HepG2 (cell line): ENCODE measurements at regions not wholly inside any gene's neighbourhood (a gene's known extent, or its start where the extent isn't known, plus 50 kb on each side); places are given as distances from the start of the nearest gene placed in this dataset.

Experiments
- DNMT3B ChIP-seq: conservative IDR thresholded peaks from 2 replicates; pipeline ENCODE4 v1.6.1; 2016; ENCODE audit warnings: missing biosample characterization, control low read depth
- GABPB1 ChIP-seq: IDR thresholded peaks from 2 replicates; pipeline ENCODE4 v1.6.1; 2016; ENCODE audit warnings: mild to moderate bottlenecking, missing genetic modification reagents, moderate library complexity, missing compliant biosample characterization
- GTF2F1 ChIP-seq: fragments of 150-350 bp; IDR thresholded peaks from 2 replicates; pipeline ENCODE4 v1.6.1; 2014; ENCODE audit warnings: low read length
- NR2F6 ChIP-seq, 2 experiments: IDR thresholded peaks; 2 replicates each; pipeline ENCODE4 v1.6.1; 2016; ENCODE audit warnings: antibody characterized with exemption in 1 of 2, mild to moderate bottlenecking in 1 of 2
- RXRB ChIP-seq: IDR thresholded peaks from 2 replicates; pipeline ENCODE4 v1.6.1; 2016; ENCODE audit warnings: borderline replicate concordance, missing genetic modification reagents, missing compliant biosample characterization
- ZNF607 ChIP-seq: sonication (generic); formaldehyde crosslinking; IDR thresholded peaks from 2 replicates; pipeline ENCODE4 v1.5.1; 2020; ENCODE audit warnings: missing genetic modification reagents, mild to moderate bottlenecking, borderline replicate concordance
- ZNF615 ChIP-seq: sonication (generic); formaldehyde crosslinking; IDR thresholded peaks from 2 replicates; pipeline ENCODE4 v1.5.0; 2020; ENCODE audit warnings: mild to moderate bottlenecking, missing genetic modification reagents, borderline replicate concordance
- ZNF75D ChIP-seq: sonication (generic); formaldehyde crosslinking; IDR thresholded peaks from 2 replicates; pipeline ENCODE4 v1.8.1; 2023; ENCODE audit warnings: missing genetic modification reagents, mild to moderate bottlenecking, borderline replicate concordance
- TF ChIP-seq, protein P1 (sequence below): sonication (generic); formaldehyde crosslinking; conservative IDR thresholded peaks from 2 replicates; pipeline ENCODE4 v1.8.0; 2022; ENCODE audit warnings: mild to moderate bottlenecking, moderate library complexity, missing genetic modification reagents
- TF ChIP-seq, protein P2 (sequence below): sonication (generic); formaldehyde crosslinking; conservative IDR thresholded peaks from 2 replicates; pipeline ENCODE4 v1.8.0; 2022; ENCODE audit warnings: missing genetic modification reagents
- TF ChIP-seq, protein P3 (sequence below): sonication (generic); IDR thresholded peaks from 2 replicates; pipeline ENCODE4 v1.6.1; 2016; ENCODE audit warnings: low read depth, borderline replicate concordance
- TF ChIP-seq, protein P4 (sequence below): sonication (generic); formaldehyde crosslinking; IDR thresholded peaks from 2 replicates; pipeline ENCODE4 v1.4.0; 2020; ENCODE audit warnings: low read depth, mild to moderate bottlenecking, missing genetic modification reagents
- TF ChIP-seq, protein P5 (sequence below): IDR thresholded peaks from 2 replicates; pipeline ENCODE4 v1.4.0; 2020; ENCODE audit warnings: mild to moderate bottlenecking, missing genetic modification reagents

DNA sequence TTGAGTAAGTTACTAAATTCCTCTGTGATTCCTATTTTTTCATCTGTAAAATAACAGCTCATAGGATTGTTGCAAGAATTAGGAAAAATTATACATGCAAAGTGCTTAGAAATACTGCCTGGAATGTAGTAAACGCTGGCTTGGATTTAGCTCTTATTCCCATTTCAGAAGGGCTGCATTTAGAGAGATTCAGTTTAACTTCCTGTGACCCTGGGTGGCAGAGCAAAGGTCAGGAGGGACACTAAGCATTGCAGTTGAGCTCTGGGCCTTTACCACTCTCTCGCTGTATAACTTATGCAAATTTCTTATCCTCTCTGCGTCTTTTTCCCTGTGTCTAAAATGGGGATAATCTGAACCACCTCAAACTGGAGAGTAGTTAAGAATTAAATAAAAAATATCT is 241.0 kb upstream of the POU3F1 start (continued):
- TF ChIP-seq, protein P1, sequence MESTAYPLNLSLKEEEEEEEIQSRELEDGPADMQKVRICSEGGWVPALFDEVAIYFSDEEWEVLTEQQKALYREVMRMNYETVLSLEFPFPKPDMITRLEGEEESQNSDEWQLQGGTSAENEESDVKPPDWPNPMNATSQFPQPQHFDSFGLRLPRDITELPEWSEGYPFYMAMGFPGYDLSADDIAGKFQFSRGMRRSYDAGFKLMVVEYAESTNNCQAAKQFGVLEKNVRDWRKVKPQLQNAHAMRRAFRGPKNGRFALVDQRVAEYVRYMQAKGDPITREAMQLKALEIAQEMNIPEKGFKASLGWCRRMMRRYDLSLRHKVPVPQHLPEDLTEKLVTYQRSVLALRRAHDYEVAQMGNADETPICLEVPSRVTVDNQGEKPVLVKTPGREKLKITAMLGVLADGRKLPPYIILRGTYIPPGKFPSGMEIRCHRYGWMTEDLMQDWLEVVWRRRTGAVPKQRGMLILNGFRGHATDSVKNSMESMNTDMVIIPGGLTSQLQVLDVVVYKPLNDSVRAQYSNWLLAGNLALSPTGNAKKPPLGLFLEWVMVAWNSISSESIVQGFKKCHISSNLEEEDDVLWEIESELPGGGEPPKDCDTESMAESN = no peak
- TF ChIP-seq DNMT3B (CRISPR knock-in tag) = no peak
- no peak for TF ChIP-seq GTF2F1
- peak; percentile 63; the same call in 1 of the 2 replicates for TF ChIP-seq RXRB (CRISPR knock-in tag)
- no peak for TF ChIP-seq ZNF75D
- TF ChIP-seq, protein P2, sequence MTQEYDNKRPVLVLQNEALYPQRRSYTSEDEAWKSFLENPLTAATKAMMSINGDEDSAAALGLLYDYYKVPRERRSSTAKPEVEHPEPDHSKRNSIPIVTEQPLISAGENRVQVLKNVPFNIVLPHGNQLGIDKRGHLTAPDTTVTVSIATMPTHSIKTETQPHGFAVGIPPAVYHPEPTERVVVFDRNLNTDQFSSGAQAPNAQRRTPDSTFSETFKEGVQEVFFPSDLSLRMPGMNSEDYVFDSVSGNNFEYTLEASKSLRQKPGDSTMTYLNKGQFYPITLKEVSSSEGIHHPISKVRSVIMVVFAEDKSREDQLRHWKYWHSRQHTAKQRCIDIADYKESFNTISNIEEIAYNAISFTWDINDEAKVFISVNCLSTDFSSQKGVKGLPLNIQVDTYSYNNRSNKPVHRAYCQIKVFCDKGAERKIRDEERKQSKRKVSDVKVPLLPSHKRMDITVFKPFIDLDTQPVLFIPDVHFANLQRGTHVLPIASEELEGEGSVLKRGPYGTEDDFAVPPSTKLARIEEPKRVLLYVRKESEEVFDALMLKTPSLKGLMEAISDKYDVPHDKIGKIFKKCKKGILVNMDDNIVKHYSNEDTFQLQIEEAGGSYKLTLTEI = no peak
- TF ChIP-seq, protein P3, sequence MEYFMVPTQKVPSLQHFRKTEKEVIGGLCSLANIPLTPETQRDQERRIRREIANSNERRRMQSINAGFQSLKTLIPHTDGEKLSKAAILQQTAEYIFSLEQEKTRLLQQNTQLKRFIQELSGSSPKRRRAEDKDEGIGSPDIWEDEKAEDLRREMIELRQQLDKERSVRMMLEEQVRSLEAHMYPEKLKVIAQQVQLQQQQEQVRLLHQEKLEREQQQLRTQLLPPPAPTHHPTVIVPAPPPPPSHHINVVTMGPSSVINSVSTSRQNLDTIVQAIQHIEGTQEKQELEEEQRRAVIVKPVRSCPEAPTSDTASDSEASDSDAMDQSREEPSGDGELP = no peak
- TF ChIP-seq GABPB1 (CRISPR knock-in tag) = peak; percentile 57
- TF ChIP-seq, protein P4, sequence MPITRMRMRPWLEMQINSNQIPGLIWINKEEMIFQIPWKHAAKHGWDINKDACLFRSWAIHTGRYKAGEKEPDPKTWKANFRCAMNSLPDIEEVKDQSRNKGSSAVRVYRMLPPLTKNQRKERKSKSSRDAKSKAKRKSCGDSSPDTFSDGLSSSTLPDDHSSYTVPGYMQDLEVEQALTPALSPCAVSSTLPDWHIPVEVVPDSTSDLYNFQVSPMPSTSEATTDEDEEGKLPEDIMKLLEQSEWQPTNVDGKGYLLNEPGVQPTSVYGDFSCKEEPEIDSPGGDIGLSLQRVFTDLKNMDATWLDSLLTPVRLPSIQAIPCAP (CRISPR knock-in tag) = no peak
- no peak for TF ChIP-seq ZNF607 (CRISPR knock-in tag)
- TF ChIP-seq ZNF615 (CRISPR knock-in tag) = no peak
- peak; percentile 66 for TF ChIP-seq NR2F6 (IDR thresholded peaks at IDR 0.05)
- peak; percentile 73; the same call in 1 of the 2 replicates for TF ChIP-seq NR2F6 (CRISPR knock-in tag; IDR thresholded peaks at IDR 0.05)
- TF ChIP-seq, protein P5, sequence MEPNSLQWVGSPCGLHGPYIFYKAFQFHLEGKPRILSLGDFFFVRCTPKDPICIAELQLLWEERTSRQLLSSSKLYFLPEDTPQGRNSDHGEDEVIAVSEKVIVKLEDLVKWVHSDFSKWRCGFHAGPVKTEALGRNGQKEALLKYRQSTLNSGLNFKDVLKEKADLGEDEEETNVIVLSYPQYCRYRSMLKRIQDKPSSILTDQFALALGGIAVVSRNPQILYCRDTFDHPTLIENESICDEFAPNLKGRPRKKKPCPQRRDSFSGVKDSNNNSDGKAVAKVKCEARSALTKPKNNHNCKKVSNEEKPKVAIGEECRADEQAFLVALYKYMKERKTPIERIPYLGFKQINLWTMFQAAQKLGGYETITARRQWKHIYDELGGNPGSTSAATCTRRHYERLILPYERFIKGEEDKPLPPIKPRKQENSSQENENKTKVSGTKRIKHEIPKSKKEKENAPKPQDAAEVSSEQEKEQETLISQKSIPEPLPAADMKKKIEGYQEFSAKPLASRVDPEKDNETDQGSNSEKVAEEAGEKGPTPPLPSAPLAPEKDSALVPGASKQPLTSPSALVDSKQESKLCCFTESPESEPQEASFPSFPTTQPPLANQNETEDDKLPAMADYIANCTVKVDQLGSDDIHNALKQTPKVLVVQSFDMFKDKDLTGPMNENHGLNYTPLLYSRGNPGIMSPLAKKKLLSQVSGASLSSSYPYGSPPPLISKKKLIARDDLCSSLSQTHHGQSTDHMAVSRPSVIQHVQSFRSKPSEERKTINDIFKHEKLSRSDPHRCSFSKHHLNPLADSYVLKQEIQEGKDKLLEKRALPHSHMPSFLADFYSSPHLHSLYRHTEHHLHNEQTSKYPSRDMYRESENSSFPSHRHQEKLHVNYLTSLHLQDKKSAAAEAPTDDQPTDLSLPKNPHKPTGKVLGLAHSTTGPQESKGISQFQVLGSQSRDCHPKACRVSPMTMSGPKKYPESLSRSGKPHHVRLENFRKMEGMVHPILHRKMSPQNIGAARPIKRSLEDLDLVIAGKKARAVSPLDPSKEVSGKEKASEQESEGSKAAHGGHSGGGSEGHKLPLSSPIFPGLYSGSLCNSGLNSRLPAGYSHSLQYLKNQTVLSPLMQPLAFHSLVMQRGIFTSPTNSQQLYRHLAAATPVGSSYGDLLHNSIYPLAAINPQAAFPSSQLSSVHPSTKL = peak; percentile 44; the same call in 1 of the 2 replicates
